ENCODE measurements at regions not wholly inside any gene's neighbourhood (a gene's known extent, or its start where the extent isn't known, plus 50 kb on each side); places are given as distances from the start of the nearest gene placed in this dataset.

DNA sequence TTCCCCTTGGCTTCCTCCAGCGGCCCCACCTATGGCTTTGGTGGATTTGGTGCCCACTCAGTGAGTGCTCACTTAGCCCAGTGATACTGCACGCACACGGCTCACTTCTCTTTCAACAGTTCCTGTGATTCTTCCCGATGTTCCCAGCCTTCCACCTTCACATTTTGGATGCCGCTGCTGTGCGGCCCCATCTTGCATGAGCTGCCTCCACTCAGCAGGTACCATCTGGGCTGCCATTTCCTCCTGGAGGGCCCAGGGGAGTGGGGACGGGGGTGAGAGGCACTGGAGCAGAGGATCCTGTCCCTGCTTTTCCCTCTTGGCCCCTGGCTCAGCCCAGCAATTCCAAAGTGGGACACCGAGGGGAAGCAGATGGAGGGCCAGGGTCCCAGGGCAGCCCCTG is 323.3 kb upstream of the ZNF32 start:
- TF ChIP-seq, protein P1, sequence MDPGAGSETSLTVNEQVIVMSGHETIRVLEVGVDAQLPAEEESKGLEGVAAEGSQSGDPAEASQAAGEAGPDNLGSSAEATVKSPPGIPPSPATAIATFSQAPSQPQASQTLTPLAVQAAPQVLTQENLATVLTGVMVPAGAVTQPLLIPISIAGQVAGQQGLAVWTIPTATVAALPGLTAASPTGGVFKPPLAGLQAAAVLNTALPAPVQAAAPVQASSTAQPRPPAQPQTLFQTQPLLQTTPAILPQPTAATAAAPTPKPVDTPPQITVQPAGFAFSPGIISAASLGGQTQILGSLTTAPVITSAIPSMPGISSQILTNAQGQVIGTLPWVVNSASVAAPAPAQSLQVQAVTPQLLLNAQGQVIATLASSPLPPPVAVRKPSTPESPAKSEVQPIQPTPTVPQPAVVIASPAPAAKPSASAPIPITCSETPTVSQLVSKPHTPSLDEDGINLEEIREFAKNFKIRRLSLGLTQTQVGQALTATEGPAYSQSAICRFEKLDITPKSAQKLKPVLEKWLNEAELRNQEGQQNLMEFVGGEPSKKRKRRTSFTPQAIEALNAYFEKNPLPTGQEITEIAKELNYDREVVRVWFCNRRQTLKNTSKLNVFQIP (CRISPR knock-in tag; IDR thresholded peaks at IDR 0.05; ENCODE audit: borderline replicate concordance, low read depth) = no peak
- TF ChIP-seq ARNTL (CRISPR knock-in tag; IDR thresholded peaks at IDR 0.05; ENCODE audit: borderline replicate concordance, low read depth) (no peak), RARB (CRISPR knock-in tag; IDR thresholded peaks at IDR 0.05) (no peak), ISL1 (CRISPR knock-in tag; IDR thresholded peaks at IDR 0.05) (no peak)

Data from SK-N-SH treated with all-trans-retinoic acid at 6 μM for 48 hours (cell line).